ENCODE measurements at regions not wholly inside any gene's neighbourhood (a gene's known extent, or its start where the extent isn't known, plus 50 kb on each side); places are given as distances from the start of the nearest gene placed in this dataset.

- TF ChIP-seq, protein P1, sequence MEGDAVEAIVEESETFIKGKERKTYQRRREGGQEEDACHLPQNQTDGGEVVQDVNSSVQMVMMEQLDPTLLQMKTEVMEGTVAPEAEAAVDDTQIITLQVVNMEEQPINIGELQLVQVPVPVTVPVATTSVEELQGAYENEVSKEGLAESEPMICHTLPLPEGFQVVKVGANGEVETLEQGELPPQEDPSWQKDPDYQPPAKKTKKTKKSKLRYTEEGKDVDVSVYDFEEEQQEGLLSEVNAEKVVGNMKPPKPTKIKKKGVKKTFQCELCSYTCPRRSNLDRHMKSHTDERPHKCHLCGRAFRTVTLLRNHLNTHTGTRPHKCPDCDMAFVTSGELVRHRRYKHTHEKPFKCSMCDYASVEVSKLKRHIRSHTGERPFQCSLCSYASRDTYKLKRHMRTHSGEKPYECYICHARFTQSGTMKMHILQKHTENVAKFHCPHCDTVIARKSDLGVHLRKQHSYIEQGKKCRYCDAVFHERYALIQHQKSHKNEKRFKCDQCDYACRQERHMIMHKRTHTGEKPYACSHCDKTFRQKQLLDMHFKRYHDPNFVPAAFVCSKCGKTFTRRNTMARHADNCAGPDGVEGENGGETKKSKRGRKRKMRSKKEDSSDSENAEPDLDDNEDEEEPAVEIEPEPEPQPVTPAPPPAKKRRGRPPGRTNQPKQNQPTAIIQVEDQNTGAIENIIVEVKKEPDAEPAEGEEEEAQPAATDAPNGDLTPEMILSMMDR (optimal IDR thresholded peaks at IDR 0.05 in 1 of 3, IDR thresholded peaks at IDR 0.05 in 1 of 3, conservative IDR thresholded peaks at IDR 0.05 in 1 of 3; ENCODE audit: extremely low read depth in 1 of 3, insufficient read depth in 2 of 3, low read length in 3 of 3), result no peak
- no peak for TF ChIP-seq EZH2 (IDR thresholded peaks at IDR 0.05; ENCODE audit: low read length)
These were observed 436.1 kb upstream of the MMADHC start for GRCh38 chr2:150023663-150024062.

All from keratinocyte (primary cell).